IPS-15b (cell line): ENCODE measurements at regions not wholly inside any gene's neighbourhood (a gene's known extent, or its start where the extent isn't known, plus 50 kb on each side); places are given as distances from the start of the nearest gene placed in this dataset.
"Not testable (repeated sequence)": the region's sequence is repeated elsewhere in the genome, so short reads cannot be mapped to it uniquely, and the experiment has no call there.

Source experiments
- H3K27me3 ChIP-seq: one replicate; pipeline ENCODE4 v1.6.1; 2013; ENCODE audit warnings: low read length; ENCODE audit not compliant: control insufficient read depth, insufficient read depth
- H3K36me3 ChIP-seq: one replicate; pipeline ENCODE4 v1.6.1; 2013; ENCODE audit warnings: low read length; ENCODE audit not compliant: control insufficient read depth, insufficient read depth
- H3K4me1 ChIP-seq: one replicate; pipeline ENCODE4 v1.6.1; 2013; ENCODE audit warnings: mild to moderate bottlenecking, low read length; ENCODE audit not compliant: control insufficient read depth, insufficient read depth
- H3K4me3 ChIP-seq: one replicate; pipeline ENCODE4 v1.5.1; 2013; ENCODE audit warnings: low read depth, low read length
- H3K9ac ChIP-seq: one replicate; pipeline ENCODE4 v1.6.1; 2013; ENCODE audit warnings: low read depth, mild to moderate bottlenecking, low read length
- H3K9me3 ChIP-seq: one replicate; pipeline ENCODE4 v1.6.1; 2013; ENCODE audit warnings: mild to moderate bottlenecking, low read length; ENCODE audit not compliant: control insufficient read depth, insufficient read depth

DNA sequence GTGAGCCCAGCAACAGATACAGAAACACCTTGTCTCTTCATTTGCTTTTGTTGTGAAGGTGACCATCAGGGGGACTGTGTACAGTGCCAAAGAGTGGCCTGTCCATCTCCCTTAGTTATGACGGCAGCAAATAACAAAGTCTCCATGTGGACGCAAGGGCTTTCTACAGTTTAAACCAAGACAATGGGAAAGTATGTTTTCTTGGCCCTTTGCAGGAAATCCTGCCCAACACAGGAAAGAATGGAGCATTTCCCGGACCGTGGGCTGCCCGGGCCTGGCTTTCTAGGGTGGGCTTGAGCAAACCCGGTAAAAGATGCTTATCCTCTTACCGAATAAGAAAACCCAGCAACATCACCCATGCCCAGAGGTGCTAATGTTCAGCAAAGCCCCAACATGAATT lies 87.3 kb downstream of the ZBTB18 start:
- Histone ChIP-seq H3K27me3 (no peaks in the 10 kb centered on the region), H3K4me3 (no peak overlapping the region), H3K4me1 (no peaks in the 10 kb centered on the region), H3K9me3 (no peaks in the 10 kb centered on the region), H3K9ac (no peak overlapping the region), H3K36me3 (no peaks in the 10 kb centered on the region)

DNA sequence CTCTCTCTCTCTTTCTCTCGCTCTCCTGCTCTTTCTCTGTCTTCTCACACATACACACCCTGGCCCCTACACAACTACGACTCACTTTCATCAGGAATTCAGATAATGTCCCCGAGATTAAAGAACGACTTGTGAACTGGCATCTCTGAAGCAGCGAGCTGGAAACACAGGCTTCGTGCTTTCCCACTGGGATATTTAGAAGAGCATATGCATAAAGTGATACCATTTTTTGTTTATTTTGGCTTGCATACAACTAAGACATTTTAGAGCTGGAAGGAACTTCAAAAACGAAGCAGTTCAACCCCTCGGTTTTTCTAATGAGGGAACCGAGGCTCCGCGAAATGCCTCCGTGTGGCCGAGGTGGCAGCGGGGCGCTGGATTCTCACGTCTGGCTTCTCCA lies 88.6 kb downstream of the ZBTB18 start:
- no peaks in the 10 kb centered on the region for H3K4me1 ChIP-seq
- H3K36me3 ChIP-seq = no peaks in the 10 kb centered on the region
- H3K27me3 ChIP-seq = no peaks in the 10 kb centered on the region
- H3K9ac ChIP-seq = no peak overlapping the region
- H3K4me3 ChIP-seq = no peak overlapping the region
- H3K9me3 ChIP-seq = no peaks in the 10 kb centered on the region

DNA sequence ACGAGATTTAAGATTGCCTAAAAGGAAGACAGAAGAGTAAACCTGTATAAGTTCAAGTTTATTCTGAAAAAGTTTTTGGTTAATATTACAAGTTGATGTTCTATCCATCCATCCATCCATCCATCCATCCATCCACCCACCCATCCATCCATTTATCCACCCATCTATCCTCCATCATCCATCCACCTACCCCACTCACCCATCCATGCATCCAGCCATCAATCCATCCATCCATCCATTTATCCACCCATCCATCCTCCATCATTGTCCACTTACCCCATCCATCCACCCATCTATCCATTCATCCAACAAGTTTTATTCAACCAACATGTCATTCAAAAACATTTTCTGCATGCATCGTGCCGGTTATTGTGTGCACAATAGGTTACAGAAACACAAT lies 89.3 kb downstream of the ZBTB18 start:
- Histone ChIP-seq H3K9ac (no peak overlapping the region), H3K27me3 (no peaks in the 10 kb centered on the region), H3K36me3 (no peaks in the 10 kb centered on the region), H3K4me3 (no peak overlapping the region), H3K4me1 (no peaks in the 10 kb centered on the region), H3K9me3 (no peaks in the 10 kb centered on the region)

DNA sequence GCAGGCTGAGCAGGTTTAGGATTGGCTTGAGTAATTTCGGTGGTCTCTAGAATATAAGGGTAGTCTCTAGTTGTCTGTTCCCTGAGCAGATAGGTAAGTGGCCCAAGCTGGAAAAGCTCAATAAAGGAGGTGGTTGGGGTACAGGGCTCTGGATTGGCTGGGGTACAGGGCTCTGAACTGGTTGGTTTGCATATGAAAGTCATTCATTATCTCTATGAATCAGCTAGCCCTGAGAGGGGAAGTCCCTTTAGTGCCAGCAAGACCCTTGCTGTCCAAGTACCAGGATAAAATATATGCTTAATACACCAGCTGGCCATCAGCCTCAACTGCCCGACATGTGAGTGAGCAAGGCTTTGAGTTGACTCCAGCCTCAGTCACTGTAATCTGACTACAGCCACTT lies 93.0 kb downstream of the ZBTB18 start:
- Histone ChIP-seq H3K9me3 (no peaks in the 10 kb centered on the region), H3K4me1 (no peaks in the 10 kb centered on the region), H3K27me3 (no peaks in the 10 kb centered on the region), H3K4me3 (no peak overlapping the region), H3K36me3 (no peaks in the 10 kb centered on the region), H3K9ac (no peak overlapping the region)

DNA sequence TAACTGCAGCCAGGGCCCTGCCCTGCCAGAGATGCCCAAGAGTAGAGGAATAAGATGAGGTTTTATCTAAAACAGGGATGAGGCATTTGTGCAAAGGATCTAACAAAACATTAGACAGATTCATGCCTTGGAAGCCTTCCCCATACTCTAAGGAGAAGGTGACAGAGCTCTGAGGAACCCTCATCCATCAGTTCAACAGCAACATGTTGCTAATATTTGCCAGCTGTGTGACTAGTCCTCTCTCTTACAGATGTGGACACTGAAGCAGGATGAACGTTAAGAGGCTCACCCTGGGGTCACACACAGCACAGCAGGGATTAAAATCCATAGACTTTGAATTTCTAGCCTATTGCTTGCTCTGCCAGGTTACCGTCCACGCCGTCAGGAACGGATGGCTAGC lies 99.0 kb downstream of the ZBTB18 start:
- no peak overlapping the region for H3K9ac ChIP-seq
- H3K4me3 ChIP-seq = no peak overlapping the region
- no peaks in the 10 kb centered on the region for H3K36me3 ChIP-seq
- H3K4me1 ChIP-seq = no peaks in the 10 kb centered on the region
- no peaks in the 10 kb centered on the region for H3K27me3 ChIP-seq
- no peaks in the 10 kb centered on the region for H3K9me3 ChIP-seq

DNA sequence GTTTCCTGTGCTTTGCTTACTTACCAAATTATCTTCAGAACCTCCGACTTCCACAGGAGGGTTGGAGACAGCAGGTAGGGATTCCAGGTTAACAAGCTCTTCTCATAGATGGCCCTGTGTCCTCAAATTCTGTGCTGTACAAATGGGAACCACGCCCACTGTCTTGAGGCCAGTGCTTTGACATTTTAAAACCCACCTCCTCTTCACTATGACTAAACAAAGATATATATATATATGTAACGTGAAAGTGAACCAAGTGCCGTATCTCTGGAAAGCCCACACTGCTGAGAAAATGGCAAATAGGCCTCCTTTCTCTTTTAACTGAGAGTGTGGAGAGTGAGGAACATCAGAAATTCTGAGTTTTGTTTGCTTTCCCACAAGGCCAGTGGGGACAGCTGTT lies 99.6 kb downstream of the ZBTB18 start:
- H3K4me1 ChIP-seq = no peaks in the 10 kb centered on the region
- no peaks in the 10 kb centered on the region for H3K36me3 ChIP-seq
- no peaks in the 10 kb centered on the region for H3K9me3 ChIP-seq
- H3K9ac ChIP-seq = no peak overlapping the region
- H3K4me3 ChIP-seq = no peak overlapping the region
- no peaks in the 10 kb centered on the region for H3K27me3 ChIP-seq

DNA sequence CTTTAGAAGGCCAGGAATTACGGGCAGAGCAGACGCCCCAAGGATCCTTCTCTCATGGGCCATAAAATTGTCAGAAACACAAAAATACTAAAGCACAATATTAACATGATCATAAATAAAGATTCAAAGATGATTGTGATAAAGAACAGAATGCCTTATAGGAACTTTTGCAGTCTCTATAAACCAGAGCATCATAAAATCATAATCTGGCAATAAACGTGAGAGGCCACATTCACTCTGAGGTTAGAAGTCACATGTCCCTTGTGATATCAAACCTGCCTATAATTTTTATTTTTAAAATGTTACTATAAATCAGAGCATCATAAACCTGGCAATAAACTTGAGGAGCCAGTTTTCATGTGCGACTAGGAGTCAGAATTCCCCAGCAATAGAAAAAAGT lies 100.5 kb downstream of the ZBTB18 start:
- H3K9me3 ChIP-seq = no peaks in the 10 kb centered on the region
- H3K27me3 ChIP-seq = no peaks in the 10 kb centered on the region
- no peak overlapping the region for H3K4me3 ChIP-seq
- H3K4me1 ChIP-seq = no peaks in the 10 kb centered on the region
- H3K9ac ChIP-seq = no peak overlapping the region
- no peaks in the 10 kb centered on the region for H3K36me3 ChIP-seq

DNA sequence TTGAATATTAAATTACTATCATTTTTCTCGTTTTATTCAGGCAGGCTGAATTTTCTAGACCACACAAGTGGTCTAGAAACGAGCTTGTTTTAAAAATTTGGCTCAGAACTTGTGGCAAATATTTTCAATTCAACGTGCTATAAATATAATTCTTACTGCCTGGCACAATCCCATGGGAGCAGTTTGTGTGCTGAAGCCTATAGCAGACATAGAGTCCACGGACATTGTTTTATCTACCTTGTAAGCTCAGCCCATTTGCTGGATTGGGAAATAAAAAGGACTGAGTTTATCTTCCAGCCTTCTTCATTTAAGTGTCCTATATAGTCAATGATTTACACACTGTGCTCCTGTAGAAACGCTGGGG lies 103.4 kb downstream of the ZBTB18 start:
- H3K4me1 ChIP-seq = no peaks in the 10 kb centered on the region
- H3K9me3 ChIP-seq = no peaks in the 10 kb centered on the region
- no peaks in the 10 kb centered on the region for H3K36me3 ChIP-seq
- H3K9ac ChIP-seq = no peak overlapping the region
- H3K4me3 ChIP-seq = no peak overlapping the region
- no peaks in the 10 kb centered on the region for H3K27me3 ChIP-seq

DNA sequence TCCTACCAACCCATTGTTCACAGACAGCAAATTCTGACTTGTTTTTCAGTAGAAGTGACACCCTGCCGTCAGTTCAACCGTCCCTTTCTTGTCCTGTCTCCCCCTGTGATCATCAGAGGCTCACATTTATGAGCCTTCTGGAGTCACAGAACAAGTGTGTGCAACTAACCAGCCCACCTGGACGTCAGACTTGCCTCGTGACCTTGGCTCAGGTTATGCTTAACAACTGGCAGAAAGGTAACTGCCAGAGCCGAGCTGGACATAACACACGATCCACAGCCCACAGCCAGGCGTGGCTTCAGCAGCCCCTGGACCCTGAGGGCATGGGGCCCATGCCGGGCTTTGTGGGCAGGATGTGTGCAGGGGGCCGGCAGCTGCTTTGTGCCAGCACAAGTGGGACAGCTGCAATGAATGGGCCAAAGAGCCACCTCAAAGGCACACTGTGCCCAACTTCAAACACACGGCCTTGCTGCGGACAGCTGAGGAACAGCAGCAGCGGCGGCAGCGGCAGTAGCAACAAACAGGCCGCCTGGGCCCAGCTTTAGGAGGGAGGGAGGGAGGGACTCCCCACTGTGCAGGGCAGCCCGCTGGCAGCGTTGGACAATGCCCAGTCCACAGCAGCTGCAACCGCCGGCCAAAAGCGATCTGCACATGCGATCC lies 103.9 kb downstream of the ZBTB18 start:
- H3K4me3 ChIP-seq = no peak overlapping the region
- no peaks in the 10 kb centered on the region for H3K4me1 ChIP-seq
- H3K9me3 ChIP-seq = no peaks in the 10 kb centered on the region
- H3K27me3 ChIP-seq = no peaks in the 10 kb centered on the region
- no peak overlapping the region for H3K9ac ChIP-seq
- no peaks in the 10 kb centered on the region for H3K36me3 ChIP-seq

DNA sequence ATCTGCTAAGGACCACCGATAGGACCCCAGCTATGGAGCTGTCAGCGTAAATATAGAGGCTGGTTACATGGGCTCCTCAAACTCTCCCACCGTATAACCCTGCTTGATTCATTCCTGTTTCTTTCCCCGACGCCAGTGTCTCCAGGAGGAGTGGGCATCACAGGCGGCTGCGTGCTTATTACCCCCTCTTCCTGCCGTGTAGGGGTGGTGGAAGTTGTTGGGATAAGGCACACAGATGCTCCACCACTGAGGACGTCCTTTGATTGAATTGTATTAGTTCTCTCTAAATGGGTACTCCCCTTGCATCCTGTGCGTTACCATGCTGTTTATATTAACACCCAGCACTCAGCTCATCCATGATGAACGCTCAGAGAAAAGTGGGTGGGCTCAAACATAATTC lies 104.6 kb downstream of the ZBTB18 start:
- H3K9me3 ChIP-seq = no peaks in the 10 kb centered on the region
- no peaks in the 10 kb centered on the region for H3K27me3 ChIP-seq
- H3K4me1 ChIP-seq = no peaks in the 10 kb centered on the region
- H3K9ac ChIP-seq = no peak overlapping the region
- no peaks in the 10 kb centered on the region for H3K36me3 ChIP-seq
- H3K4me3 ChIP-seq = no peak overlapping the region

DNA sequence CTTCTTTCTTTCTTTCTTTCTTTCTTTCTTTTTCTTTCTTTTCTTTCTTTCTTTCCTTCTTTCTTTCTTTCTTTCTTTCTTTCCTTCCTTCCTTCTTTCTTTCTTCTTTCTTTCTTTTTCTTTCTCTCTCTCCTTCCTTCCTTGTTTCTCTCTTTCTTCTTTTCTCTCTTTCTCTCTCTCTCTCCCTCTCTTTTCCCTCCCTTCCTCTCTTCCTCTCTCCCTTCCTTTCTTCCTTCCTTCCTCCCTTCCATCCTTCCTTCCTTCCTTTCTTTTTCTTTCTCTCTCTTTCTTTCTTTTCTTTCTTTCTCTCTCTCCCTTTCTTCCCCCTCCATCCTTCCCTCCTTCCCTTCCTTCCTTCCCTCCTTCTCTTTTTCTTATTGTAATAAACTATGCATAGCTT lies 105.5 kb downstream of the ZBTB18 start:
- not testable (repeated sequence) for H3K4me3 ChIP-seq, H3K9ac ChIP-seq, H3K27me3 ChIP-seq, H3K4me1 ChIP-seq, H3K9me3 ChIP-seq, H3K36me3 ChIP-seq

DNA sequence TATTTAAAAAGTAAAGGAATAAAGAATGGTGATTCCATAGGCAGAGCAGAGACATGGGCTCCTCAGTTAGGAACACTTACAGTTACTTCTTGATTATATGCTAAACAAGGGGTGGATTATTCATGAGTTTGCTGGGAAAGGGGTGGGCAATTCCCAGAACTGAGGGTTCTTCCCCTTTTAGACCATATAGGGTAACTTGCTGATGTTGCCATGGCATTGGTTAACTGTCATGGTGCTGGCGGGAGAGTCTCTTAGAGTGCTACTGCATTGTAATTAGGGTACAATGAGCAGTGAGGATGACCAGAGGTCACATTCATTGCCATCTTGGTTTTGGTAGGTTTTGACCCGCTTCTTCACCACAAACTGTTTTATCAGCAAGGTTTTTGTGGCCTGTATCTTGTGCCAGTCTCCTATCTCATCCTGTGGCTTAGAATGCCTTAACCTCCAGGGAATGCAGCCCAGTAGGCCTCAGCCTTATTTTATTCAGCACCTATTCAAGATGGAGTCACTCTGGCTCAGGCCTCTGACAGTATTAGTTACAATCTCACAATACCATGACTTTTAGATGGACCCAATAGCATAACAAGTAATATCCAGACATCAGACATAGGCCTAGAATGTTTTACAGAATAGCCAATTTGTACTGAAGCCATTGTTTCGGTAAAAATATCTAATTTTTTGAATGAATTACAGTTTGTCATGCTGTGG lies 106.8 kb downstream of the ZBTB18 start:
- H3K9ac ChIP-seq = no peak overlapping the region
- H3K9me3 ChIP-seq = no peaks in the 10 kb centered on the region
- no peak overlapping the region for H3K4me3 ChIP-seq
- H3K4me1 ChIP-seq = peaks cover 4% of the 10 kb centered on the region
- H3K27me3 ChIP-seq = no peaks in the 10 kb centered on the region
- no peaks in the 10 kb centered on the region for H3K36me3 ChIP-seq
